GM21825 (cell line): ENCODE measurements at regions not wholly inside any gene's neighbourhood (a gene's known extent, or its start where the extent isn't known, plus 50 kb on each side); places are given as distances from the start of the nearest gene placed in this dataset.

Source experiments
- ATAC-seq: cut with Tn5 transposase; IDR thresholded peaks from one replicate; pipeline ENCODE4 v1.9.1; 2021; ENCODE audit warnings: mild to moderate bottlenecking, moderate library complexity; ENCODE audit not compliant: unreplicated experiment

- no peak for ATAC-seq
Measured at GRCh38 chr10:117948493-117948892, 98.2 kb downstream of the RAB11FIP2 start.

- no peak for ATAC-seq
Measured at GRCh38 chr10:117950408-117950807, 96.3 kb downstream of the RAB11FIP2 start.
